A673 (cell line): ENCODE measurements at regions not wholly inside any gene's neighbourhood (a gene's known extent, or its start where the extent isn't known, plus 50 kb on each side); places are given as distances from the start of the nearest gene placed in this dataset.

ENCODE experiments used
- BruUV-seq: library from RNA; stranded (reverse); fragments of 400-500 nt; replicated peaks from 2 replicates; lab custom pipeline; 2021; lab: Mats Ljungman, UMichigan
- CTCF ChIA-PET: fragments of 300-600 bp; sonication (Branson Sonifier 250); formaldehyde crosslinking; loops from one replicate; lab custom pipeline; 2022; ENCODE audit warnings: antibody characterized with exemption; lab: Charles Lee
- POLR2A ChIA-PET: fragments of 300-600 bp; sonication (Branson Sonifier 250); formaldehyde crosslinking; loops from one replicate; lab custom pipeline; 2022; ENCODE audit warnings: antibody characterized with exemption; ENCODE audit not compliant: low non-redundant PET; lab: Charles Lee
- DNase-seq: peaks from one replicate; pipeline ENCODE4 v3.0.0-alpha.2; 2015; ENCODE audit warnings: low spot score
- H3K27ac ChIP-seq: fragments of 200-600 bp; sonication (generic); 2 replicates; pipeline ENCODE4 v1.5.1; 2016; ENCODE audit warnings: mixed run types, low read depth, mild to moderate bottlenecking, mixed read lengths, antibody characterized with exemption, low read length; ENCODE audit not compliant: poor library complexity, severe bottlenecking
- H3K27me3 ChIP-seq: fragments of 200-600 bp; sonication (generic); replicated peaks from 2 replicates; pipeline ENCODE4 v1.6.1; 2017; ENCODE audit warnings: mixed run types, low read depth, mild to moderate bottlenecking, mixed read lengths, antibody characterized with exemption, low read length; ENCODE audit not compliant: insufficient read depth, poor library complexity
- H3K36me3 ChIP-seq: fragments of 200-600 bp; sonication (generic); 2 replicates; pipeline ENCODE4 v1.6.1; 2016; ENCODE audit warnings: mixed run types, mild to moderate bottlenecking, mixed read lengths, antibody characterized with exemption, low read length; ENCODE audit not compliant: insufficient read depth, poor library complexity, severe bottlenecking
- H3K4me1 ChIP-seq: fragments of 200-600 bp; sonication (generic); 2 replicates; pipeline ENCODE4 v1.6.1; 2017; ENCODE audit warnings: mixed run types, mild to moderate bottlenecking, mixed read lengths, antibody characterized with exemption, low read length; ENCODE audit not compliant: insufficient read depth, poor library complexity, severe bottlenecking
- H3K4me3 ChIP-seq: fragments of 200-600 bp; sonication (generic); 2 replicates; pipeline ENCODE4 v1.5.1; 2016; ENCODE audit warnings: low read depth, mixed run types, mild to moderate bottlenecking, mixed read lengths, low read length; ENCODE audit not compliant: poor library complexity, severe bottlenecking
- H3K9me3 ChIP-seq: fragments of 200-600 bp; sonication (generic); 2 replicates; pipeline ENCODE4 v1.6.1; 2016; ENCODE audit warnings: mixed run types, low read depth, mild to moderate bottlenecking, mixed read lengths, antibody characterized with exemption, low read length; ENCODE audit not compliant: poor library complexity, severe bottlenecking
- CTCF ChIP-seq: fragments of 300-800, 200-600 bp; sonication (generic); conservative IDR thresholded peaks from 2 replicates; pipeline ENCODE4 v1.5.1; 2017; ENCODE audit warnings: low read depth, mild to moderate bottlenecking, antibody characterized with exemption, low read length, moderate library complexity, mixed read lengths
- EZH2 ChIP-seq: fragments of 200-600 bp; sonication (generic); IDR thresholded peaks from 2 replicates; pipeline ENCODE4 v1.6.1; 2017; ENCODE audit warnings: borderline replicate concordance, low read depth, mild to moderate bottlenecking, mixed read lengths, antibody characterized with exemption, low read length; ENCODE audit not compliant: poor library complexity, severe bottlenecking
- intact Hi-C: fragments of 100-400 bp; cut with micrococcal nuclease; formaldehyde crosslinking; loops from one replicate; pipeline ENCODE4 v1.10.0; 2022; ENCODE audit not compliant: unreplicated experiment

- POLR2A ChIA-PET, result no interaction called here
- intact Hi-C loops, result no loop called here
- DNase-seq, result no peak
- no TSS peak for BruUV-seq
- Histone ChIP-seq H3K4me3 (no peak overlapping the region), H3K36me3 (no peaks in the 10 kb centered on the region), H3K9me3 (no peaks in the 10 kb centered on the region), H3K27ac (no peak overlapping the region), H3K27me3 (no peaks in the 10 kb centered on the region), H3K4me1 (peaks cover 6% of the 10 kb centered on the region)
- CTCF ChIA-PET, result interaction anchor here (1.0 kb wide), 1 partner anchor 14 kb away, joined by 3 read pairs; no protein-coding TSS in a partner anchor
- no peak for TF ChIP-seq CTCF
- TF ChIP-seq EZH2, result no peak
Observed at GRCh38 chr5:54881286-54882005, 103.9 kb downstream of the ESM1 start.

DNA sequence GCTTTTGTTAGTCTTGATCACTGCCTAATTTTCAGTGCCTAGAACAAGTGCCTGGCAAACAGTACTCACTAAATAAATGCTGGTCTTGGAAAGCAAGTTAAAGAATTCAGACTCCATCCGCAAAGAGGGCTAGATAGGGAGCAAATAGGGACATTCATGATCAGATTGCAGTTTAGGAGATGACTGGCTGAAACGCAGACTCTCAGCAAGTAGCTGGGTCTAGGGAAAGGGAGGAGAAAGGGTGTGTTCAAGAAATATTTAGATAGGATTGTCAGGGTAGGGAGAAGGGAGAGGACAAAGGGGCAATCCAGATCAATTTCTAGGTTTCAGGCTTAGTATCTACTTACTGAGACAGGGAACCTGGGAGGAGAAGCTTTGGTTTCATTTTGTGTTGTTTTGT lies 108.4 kb downstream of the ESM1 start:
- no peaks in the 10 kb centered on the region for H3K9me3 ChIP-seq
- CTCF ChIA-PET, result no interaction called here
- intact Hi-C loops, result no loop called here
- H3K27ac ChIP-seq, result no peak overlapping the region
- POLR2A ChIA-PET, result no interaction called here
- H3K27me3 ChIP-seq, result no peaks in the 10 kb centered on the region
- TF ChIP-seq CTCF (no peak), EZH2 (no peak)
- peaks cover 18% of the 10 kb centered on the region for H3K4me1 ChIP-seq
- DNase-seq, result no peak
- no TSS peak for BruUV-seq
- H3K36me3 ChIP-seq, result no peaks in the 10 kb centered on the region
- H3K4me3 ChIP-seq, result no peak overlapping the region

DNA sequence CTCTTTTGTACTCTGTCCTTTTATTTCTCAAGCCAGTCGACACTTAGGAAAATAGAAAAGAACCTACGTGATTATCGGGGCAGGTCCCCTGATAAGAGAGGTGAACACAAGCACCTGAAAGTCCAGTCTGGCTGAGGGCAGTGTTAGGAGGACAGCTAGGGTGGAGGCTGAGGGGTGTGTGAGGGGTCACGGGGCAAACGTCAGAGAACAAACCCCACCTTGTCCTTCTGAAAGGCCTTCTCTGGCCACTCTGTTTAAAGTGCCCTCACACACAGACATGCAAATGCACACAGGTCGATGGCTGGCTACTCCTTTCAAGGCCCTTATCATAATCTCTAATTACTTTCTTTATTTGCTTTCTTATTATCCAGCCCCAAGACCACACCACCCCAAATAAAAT lies 108.8 kb downstream of the ESM1 start:
- CTCF ChIA-PET, result no interaction called here

More for the DNA sequence above, 108.8 kb downstream of the ESM1 start:
- POLR2A ChIA-PET, result no interaction called here
- H3K27ac ChIP-seq, result no peak overlapping the region
- H3K9me3 ChIP-seq, result no peaks in the 10 kb centered on the region
- H3K27me3 ChIP-seq, result no peaks in the 10 kb centered on the region
- H3K36me3 ChIP-seq, result no peaks in the 10 kb centered on the region
- intact Hi-C loops, result no loop called here
- no peak for DNase-seq
- TF ChIP-seq CTCF (no peak), EZH2 (no peak)
- peaks cover 18% of the 10 kb centered on the region for H3K4me1 ChIP-seq
- BruUV-seq, result no TSS peak
- H3K4me3 ChIP-seq, result no peak overlapping the region
